Activated T-cell treated with anti-CD3 and anti-CD28 coated beads, Interleukin-2, amount 50 U/mL, for 4 hours (primary cell): ENCODE measurements at regions not wholly inside any gene's neighbourhood (a gene's known extent, or its start where the extent isn't known, plus 50 kb on each side); places are given as distances from the start of the nearest gene placed in this dataset.
"Not testable (repeated sequence)": the region's sequence is repeated elsewhere in the genome, so short reads cannot be mapped to it uniquely, and the experiment has no call there.

Source experiments
- ATAC-seq, 2 donors: fragments of 200-7000 bp; cut with Tn5 transposase; one replicate each; pipeline ENCODE4 v1.10.0; 2021
- DNase-seq: peaks from one replicate; pipeline ENCODE4 v3.0.0-alpha.2; 2020
- H3K27me3 Mint-ChIP-seq: one replicate; pipeline ENCODE4 v1.8.0; 2021; ENCODE audit warnings: low read depth, mixed read lengths
- H3K36me3 Mint-ChIP-seq: one replicate; pipeline ENCODE4 v1.8.0; 2022; ENCODE audit warnings: mixed read lengths; ENCODE audit not compliant: insufficient read depth
- H3K4me1 Mint-ChIP-seq: one replicate; pipeline ENCODE4 v1.8.0; 2021; ENCODE audit warnings: low read depth, mixed read lengths
- H3K4me3 Mint-ChIP-seq: one replicate; pipeline ENCODE4 v1.8.0; 2021; ENCODE audit warnings: mild to moderate bottlenecking, moderate library complexity, mixed read lengths
- H3K9me3 Mint-ChIP-seq: one replicate; pipeline ENCODE4 v1.8.0; 2021; ENCODE audit warnings: mixed read lengths

- ATAC-seq: no peak
- H3K36me3 Mint-ChIP-seq: no peaks in the 10 kb centered on the region
- H3K27me3 Mint-ChIP-seq: no peaks in the 10 kb centered on the region
- no peak for DNase-seq
- no peaks in the 10 kb centered on the region for H3K4me1 Mint-ChIP-seq
- H3K4me3 Mint-ChIP-seq: no peak overlapping the region
- peaks cover 13% of the 10 kb centered on the region for H3K9me3 Mint-ChIP-seq
Observed at GRCh38 chr4:31259119-31259518, 539.0 kb downstream of the PCDH7 start.

GRCh38 chr4:31261632-31262031 is 541.5 kb downstream of the PCDH7 start:
- H3K27me3 Mint-ChIP-seq: no peaks in the 10 kb centered on the region
- H3K4me3 Mint-ChIP-seq: no peak overlapping the region
- H3K36me3 Mint-ChIP-seq: no peaks in the 10 kb centered on the region
- peaks cover 11% of the 10 kb centered on the region for H3K9me3 Mint-ChIP-seq
- no peak for ATAC-seq
- no peaks in the 10 kb centered on the region for H3K4me1 Mint-ChIP-seq
- DNase-seq: no peak

- ATAC-seq, H3K4me1 Mint-ChIP-seq, H3K9me3 Mint-ChIP-seq, H3K36me3 Mint-ChIP-seq, H3K27me3 Mint-ChIP-seq, H3K4me3 Mint-ChIP-seq, DNase-seq: not testable (repeated sequence)
Observed at GRCh38 chr4:31266094-31266493, 545.9 kb downstream of the PCDH7 start.

- Mint-ChIP-seq H3K27me3 (no peaks in the 10 kb centered on the region), H3K4me1 (no peaks in the 10 kb centered on the region), H3K36me3 (no peaks in the 10 kb centered on the region), H3K9me3 (peaks cover 14% of the 10 kb centered on the region), H3K4me3 (no peak overlapping the region)
- DNase-seq (no peak), ATAC-seq (no peak)
Observed at GRCh38 chr4:31272331-31273061, 552.3 kb downstream of the PCDH7 start.

GRCh38 chr4:31275906-31276305 is 555.7 kb downstream of the PCDH7 start:
- Mint-ChIP-seq H3K9me3 (peaks cover 23% of the 10 kb centered on the region), H3K36me3 (no peaks in the 10 kb centered on the region), H3K4me3 (no peak overlapping the region), H3K27me3 (no peaks in the 10 kb centered on the region), H3K4me1 (no peaks in the 10 kb centered on the region)
- ATAC-seq (no peak), DNase-seq (no peak)

GRCh38 chr4:31283679-31284078 is 563.5 kb downstream of the PCDH7 start:
- no peak for DNase-seq
- Mint-ChIP-seq H3K9me3 (peaks cover 32% of the 10 kb centered on the region), H3K36me3 (no peaks in the 10 kb centered on the region), H3K27me3 (no peaks in the 10 kb centered on the region), H3K4me1 (no peaks in the 10 kb centered on the region), H3K4me3 (no peak overlapping the region)
- ATAC-seq: no peak

- Mint-ChIP-seq H3K9me3 (peaks cover 12% of the 10 kb centered on the region), H3K27me3 (no peaks in the 10 kb centered on the region), H3K36me3 (no peaks in the 10 kb centered on the region), H3K4me1 (no peaks in the 10 kb centered on the region), H3K4me3 (no peak overlapping the region)
- ATAC-seq (no peak), DNase-seq (no peak)
Observed at GRCh38 chr4:31290836-31291235, 570.7 kb downstream of the PCDH7 start.

GRCh38 chr4:31291238-31291637 is 571.1 kb downstream of the PCDH7 start:
- no peak for DNase-seq
- no peak for ATAC-seq
- Mint-ChIP-seq H3K4me1 (no peaks in the 10 kb centered on the region), H3K9me3 (peaks cover 12% of the 10 kb centered on the region), H3K36me3 (no peaks in the 10 kb centered on the region), H3K27me3 (no peaks in the 10 kb centered on the region), H3K4me3 (no peak overlapping the region)

GRCh38 chr4:31294655-31295480 is 574.7 kb downstream of the PCDH7 start:
- DNase-seq (no peak), ATAC-seq (no peak)
- H3K36me3 Mint-ChIP-seq: no peaks in the 10 kb centered on the region
- H3K27me3 Mint-ChIP-seq: no peaks in the 10 kb centered on the region
- H3K4me3 Mint-ChIP-seq: no peak overlapping the region
- no peaks in the 10 kb centered on the region for H3K4me1 Mint-ChIP-seq
- H3K9me3 Mint-ChIP-seq: peaks cover 11% of the 10 kb centered on the region

- peaks cover 5% of the 10 kb centered on the region for H3K9me3 Mint-ChIP-seq
- no peak for DNase-seq
- no peak for ATAC-seq
- no peaks in the 10 kb centered on the region for H3K4me1 Mint-ChIP-seq
- H3K4me3 Mint-ChIP-seq: no peak overlapping the region
- H3K36me3 Mint-ChIP-seq: no peaks in the 10 kb centered on the region
- no peaks in the 10 kb centered on the region for H3K27me3 Mint-ChIP-seq
Observed at GRCh38 chr4:31298737-31299136, 578.6 kb downstream of the PCDH7 start.

- H3K9me3 Mint-ChIP-seq: peaks cover 8% of the 10 kb centered on the region
- no peaks in the 10 kb centered on the region for H3K4me1 Mint-ChIP-seq
- no peaks in the 10 kb centered on the region for H3K27me3 Mint-ChIP-seq
- H3K36me3 Mint-ChIP-seq: no peaks in the 10 kb centered on the region
- DNase-seq: no peak
- no peak overlapping the region for H3K4me3 Mint-ChIP-seq
- ATAC-seq: no peak
Observed at GRCh38 chr4:31307029-31307428, 586.9 kb downstream of the PCDH7 start.

- Mint-ChIP-seq H3K36me3 (no peaks in the 10 kb centered on the region), H3K4me3 (no peak overlapping the region), H3K27me3 (no peaks in the 10 kb centered on the region), H3K9me3 (peaks cover 12% of the 10 kb centered on the region), H3K4me1 (no peaks in the 10 kb centered on the region)
- no peak for DNase-seq
- ATAC-seq: no peak
Observed at GRCh38 chr4:31324814-31325213, 604.6 kb downstream of the PCDH7 start.

- H3K27me3 Mint-ChIP-seq: no peaks in the 10 kb centered on the region
Observed at GRCh38 chr4:31325300-31325699, 605.1 kb downstream of the PCDH7 start.

GRCh38 chr4:31327031-31327430 is 606.9 kb downstream of the PCDH7 start:
- DNase-seq (no peak), ATAC-seq (no peak)
- Mint-ChIP-seq H3K4me3 (no peak overlapping the region), H3K4me1 (no peaks in the 10 kb centered on the region), H3K36me3 (no peaks in the 10 kb centered on the region), H3K27me3 (no peaks in the 10 kb centered on the region), H3K9me3 (peaks cover 4% of the 10 kb centered on the region)

More at GRCh38 chr4:31325300-31325699, 605.1 kb downstream of the PCDH7 start:
- no peaks in the 10 kb centered on the region for H3K4me1 Mint-ChIP-seq
- ATAC-seq: no peak
- H3K36me3 Mint-ChIP-seq: no peaks in the 10 kb centered on the region
- no peak overlapping the region for H3K4me3 Mint-ChIP-seq
- DNase-seq: no peak
- peaks cover 9% of the 10 kb centered on the region for H3K9me3 Mint-ChIP-seq

- no peak for ATAC-seq
- DNase-seq: no peak
- H3K9me3 Mint-ChIP-seq: no peaks in the 10 kb centered on the region
- H3K27me3 Mint-ChIP-seq: no peaks in the 10 kb centered on the region
- no peaks in the 10 kb centered on the region for H3K36me3 Mint-ChIP-seq
- no peak overlapping the region for H3K4me3 Mint-ChIP-seq
- H3K4me1 Mint-ChIP-seq: no peaks in the 10 kb centered on the region
Observed at GRCh38 chr4:31328932-31329331, 608.8 kb downstream of the PCDH7 start.
